ENCODE measurements at regions not wholly inside any gene's neighbourhood (a gene's known extent, or its start where the extent isn't known, plus 50 kb on each side); places are given as distances from the start of the nearest gene placed in this dataset.
"Not testable (repeated sequence)": the region's sequence is repeated elsewhere in the genome, so short reads cannot be mapped to it uniquely, and the experiment has no call there.

DNA sequence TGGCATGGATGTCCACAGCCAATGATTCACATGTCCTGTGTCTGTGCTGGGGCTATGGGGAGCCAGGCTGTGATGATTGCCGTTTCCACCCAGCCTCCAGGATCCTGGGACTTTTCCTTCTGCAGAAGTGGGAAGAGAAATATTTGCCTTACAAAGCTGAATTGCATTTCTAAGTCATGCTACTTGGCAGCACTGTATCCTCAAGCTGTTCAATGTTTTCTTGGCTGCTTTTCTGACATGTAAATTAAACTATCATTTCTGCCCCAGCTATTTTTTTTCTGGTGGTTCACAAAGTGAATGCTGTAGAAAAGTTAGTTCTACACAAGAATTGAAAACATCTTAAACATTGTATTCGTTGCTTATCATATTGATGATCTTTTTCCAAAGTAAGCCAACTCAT is 51.9 kb upstream of the TCERG1L start:
- TF ChIP-seq, protein P1, sequence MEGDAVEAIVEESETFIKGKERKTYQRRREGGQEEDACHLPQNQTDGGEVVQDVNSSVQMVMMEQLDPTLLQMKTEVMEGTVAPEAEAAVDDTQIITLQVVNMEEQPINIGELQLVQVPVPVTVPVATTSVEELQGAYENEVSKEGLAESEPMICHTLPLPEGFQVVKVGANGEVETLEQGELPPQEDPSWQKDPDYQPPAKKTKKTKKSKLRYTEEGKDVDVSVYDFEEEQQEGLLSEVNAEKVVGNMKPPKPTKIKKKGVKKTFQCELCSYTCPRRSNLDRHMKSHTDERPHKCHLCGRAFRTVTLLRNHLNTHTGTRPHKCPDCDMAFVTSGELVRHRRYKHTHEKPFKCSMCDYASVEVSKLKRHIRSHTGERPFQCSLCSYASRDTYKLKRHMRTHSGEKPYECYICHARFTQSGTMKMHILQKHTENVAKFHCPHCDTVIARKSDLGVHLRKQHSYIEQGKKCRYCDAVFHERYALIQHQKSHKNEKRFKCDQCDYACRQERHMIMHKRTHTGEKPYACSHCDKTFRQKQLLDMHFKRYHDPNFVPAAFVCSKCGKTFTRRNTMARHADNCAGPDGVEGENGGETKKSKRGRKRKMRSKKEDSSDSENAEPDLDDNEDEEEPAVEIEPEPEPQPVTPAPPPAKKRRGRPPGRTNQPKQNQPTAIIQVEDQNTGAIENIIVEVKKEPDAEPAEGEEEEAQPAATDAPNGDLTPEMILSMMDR (IDR thresholded peaks at IDR 0.05; ENCODE audit: insufficient read depth, low read depth, low read length, missing control alignments), result no peak
- no peak overlapping the region for H3K4me3 ChIP-seq (ENCODE audit: low read depth, low read length)
- DNase-seq (ENCODE audit: low read depth), result no peak

- no peak for DNase-seq (ENCODE audit: low read depth)
- TF ChIP-seq, protein P1 (IDR thresholded peaks at IDR 0.05; ENCODE audit: insufficient read depth, low read depth, low read length, missing control alignments), result no peak
Measured at GRCh38 chr10:131371571-131371970, 60.0 kb upstream of the TCERG1L start.

GRCh38 chr10:131381576-131381975 is 70.1 kb upstream of the TCERG1L start:
- DNase-seq (ENCODE audit: low read depth), result no peak
- TF ChIP-seq, protein P1 (IDR thresholded peaks at IDR 0.05; ENCODE audit: insufficient read depth, low read depth, low read length, missing control alignments), result no peak
- no peak overlapping the region for H3K4me3 ChIP-seq (ENCODE audit: low read depth, low read length)

More at GRCh38 chr10:131371571-131371970, 60.0 kb upstream of the TCERG1L start:
- H3K4me3 ChIP-seq (ENCODE audit: low read depth, low read length), result no peak overlapping the region

DNA sequence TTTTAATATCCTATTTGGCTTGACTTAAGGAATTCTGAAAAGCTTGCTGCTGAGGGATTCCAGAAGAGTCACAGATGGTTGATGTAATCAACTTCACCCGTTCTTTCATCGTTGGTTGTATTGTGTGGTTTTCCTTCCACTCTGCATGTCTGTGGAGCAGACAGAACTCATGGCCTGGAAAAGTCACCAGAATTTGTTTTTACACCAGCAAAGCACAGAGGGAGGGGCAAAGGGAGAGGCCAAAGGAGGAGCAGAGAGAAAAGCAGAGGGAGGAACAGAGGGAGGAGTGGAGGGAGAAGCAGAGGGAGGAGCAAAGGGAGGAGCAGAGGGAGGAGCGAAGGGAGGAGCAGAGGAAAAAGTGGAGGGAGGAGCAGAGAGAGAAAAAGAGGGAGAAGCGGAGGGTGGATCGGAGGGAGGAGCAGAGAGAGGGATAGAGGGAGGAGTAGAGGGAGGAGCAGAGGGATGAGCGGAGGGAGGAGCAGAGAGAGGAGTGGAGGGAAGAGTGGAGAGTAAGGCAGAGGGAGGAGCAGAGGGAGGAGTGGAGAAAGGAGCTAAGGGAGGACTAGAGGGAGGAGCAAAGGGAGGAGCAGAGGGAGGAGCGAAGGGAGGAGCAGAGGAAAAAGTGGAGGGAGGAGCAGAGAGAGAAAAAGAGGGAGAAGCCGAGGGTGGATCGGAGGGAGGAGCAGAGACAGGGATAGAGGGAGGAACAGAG is 73.8 kb upstream of the TCERG1L start:
- H3K4me3 ChIP-seq (ENCODE audit: low read depth, low read length); DNase-seq (ENCODE audit: low read depth): not testable (repeated sequence)

GRCh38 chr10:131387018-131387529 is 75.6 kb upstream of the TCERG1L start:
- no peak overlapping the region for H3K4me3 ChIP-seq (ENCODE audit: low read depth, low read length)
- DNase-seq (ENCODE audit: low read depth), result no peak
- TF ChIP-seq, protein P1 (IDR thresholded peaks at IDR 0.05; ENCODE audit: insufficient read depth, low read depth, low read length, missing control alignments), result no peak

GRCh38 chr10:131391936-131392335 is 80.4 kb upstream of the TCERG1L start:
- TF ChIP-seq, protein P1 (IDR thresholded peaks at IDR 0.05; ENCODE audit: insufficient read depth, low read depth, low read length, missing control alignments), result no peak
- DNase-seq (ENCODE audit: low read depth), result no peak
- no peak overlapping the region for H3K4me3 ChIP-seq (ENCODE audit: low read depth, low read length)

- H3K4me3 ChIP-seq (ENCODE audit: low read depth, low read length), result no peak overlapping the region
- DNase-seq (ENCODE audit: low read depth), result no peak
- TF ChIP-seq, protein P1 (IDR thresholded peaks at IDR 0.05; ENCODE audit: insufficient read depth, low read depth, low read length, missing control alignments), result no peak
Measured at GRCh38 chr10:131396121-131397050, 84.9 kb upstream of the TCERG1L start.
